HG02642 (cell line): ENCODE measurements at regions not wholly inside any gene's neighbourhood (a gene's known extent, or its start where the extent isn't known, plus 50 kb on each side); places are given as distances from the start of the nearest gene placed in this dataset.

Experiments used
- ATAC-seq: cut with Tn5 transposase; IDR thresholded peaks from one replicate; pipeline ENCODE4 v1.9.1; 2021; ENCODE audit warnings: mild to moderate bottlenecking; ENCODE audit not compliant: unreplicated experiment, poor library complexity

GRCh38 chr3:161555320-161555719, 58.7 kb downstream of the OTOL1 start:
- no peak for ATAC-seq

GRCh38 chr3:161556533-161556932, 59.9 kb downstream of the OTOL1 start:
- no peak for ATAC-seq

DNA sequence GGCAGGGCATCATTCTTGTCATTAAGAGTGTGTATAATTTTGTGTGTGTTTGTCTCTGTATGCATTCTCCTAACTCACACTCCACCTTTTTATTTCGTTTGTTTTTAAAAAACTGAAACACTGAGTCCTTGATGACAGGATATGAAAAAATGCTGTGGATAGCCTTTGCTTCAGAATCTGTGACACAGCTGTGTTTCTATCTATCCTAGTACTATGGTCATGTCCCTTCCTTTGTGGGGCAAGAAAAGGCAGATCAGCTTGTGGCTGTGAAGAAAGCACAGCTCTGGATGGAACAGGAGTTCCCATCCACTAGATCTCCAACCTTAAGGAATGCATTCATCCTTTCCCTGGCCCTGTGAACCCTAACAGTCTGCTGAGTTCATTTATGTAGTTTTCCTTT, 60.3 kb downstream of the OTOL1 start:
- no peak for ATAC-seq

GRCh38 chr3:161557445-161558150, 61.0 kb downstream of the OTOL1 start:
- ATAC-seq, result no peak

- no peak for ATAC-seq
These were observed 61.6 kb downstream of the OTOL1 start for GRCh38 chr3:161558236-161558635.

GRCh38 chr3:161559177-161559998, 62.8 kb downstream of the OTOL1 start:
- peak; percentile 56 for ATAC-seq

DNA sequence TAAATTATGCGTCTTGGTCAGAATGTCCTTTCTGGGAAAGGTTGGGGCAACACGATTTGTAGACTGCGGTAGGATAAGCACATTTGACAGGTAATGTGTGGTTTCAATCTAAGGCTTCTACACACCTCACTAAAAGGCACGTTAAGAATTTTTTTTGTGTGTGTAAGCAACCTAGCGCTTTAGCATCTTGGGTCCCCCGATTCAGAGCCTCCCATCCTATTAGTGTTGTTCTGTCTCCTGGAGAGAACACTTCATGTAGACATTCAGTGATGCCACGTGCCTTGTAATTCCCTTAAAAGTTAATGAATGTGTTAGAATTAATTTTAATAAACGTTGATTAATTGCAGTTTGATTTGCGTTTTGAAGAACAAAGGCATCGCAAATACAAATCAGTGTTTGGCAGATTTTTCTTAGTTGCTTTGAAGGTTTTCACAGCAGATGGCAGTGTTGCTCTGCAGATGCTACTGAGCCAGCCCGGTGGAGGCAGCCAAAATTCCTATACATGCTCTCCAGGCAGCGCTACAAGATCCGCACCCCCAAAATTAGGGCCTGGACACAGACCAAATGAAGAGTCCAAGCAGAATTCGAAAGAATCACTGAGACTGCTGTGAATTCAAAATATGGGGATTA, 63.5 kb downstream of the OTOL1 start:
- no peak for ATAC-seq

GRCh38 chr3:161567577-161568361, 71.2 kb downstream of the OTOL1 start:
- ATAC-seq, result no peak

- no peak for ATAC-seq
These were observed 72.1 kb downstream of the OTOL1 start for GRCh38 chr3:161568671-161569070.

GRCh38 chr3:161571951-161572350, 75.3 kb downstream of the OTOL1 start:
- no peak for ATAC-seq

DNA sequence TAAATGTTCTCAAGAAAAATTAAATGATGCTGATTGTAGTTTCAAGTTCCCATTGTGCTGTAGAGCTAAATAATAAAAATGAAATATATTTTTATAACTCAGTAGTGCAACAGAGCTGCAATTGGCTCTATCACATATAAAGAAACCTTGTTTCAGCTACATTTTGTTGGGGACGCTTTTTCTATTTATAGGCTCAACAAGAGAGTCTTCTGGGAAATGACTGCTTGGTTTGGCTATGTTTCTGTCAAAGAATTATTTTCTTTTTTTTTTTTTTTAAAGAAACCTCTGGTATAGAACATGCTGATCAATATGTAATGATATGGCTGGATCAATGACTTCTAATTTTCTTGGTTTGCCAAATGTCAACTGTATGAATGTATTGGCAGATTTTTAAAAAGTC, 76.5 kb downstream of the OTOL1 start:
- ATAC-seq, result no peak

DNA sequence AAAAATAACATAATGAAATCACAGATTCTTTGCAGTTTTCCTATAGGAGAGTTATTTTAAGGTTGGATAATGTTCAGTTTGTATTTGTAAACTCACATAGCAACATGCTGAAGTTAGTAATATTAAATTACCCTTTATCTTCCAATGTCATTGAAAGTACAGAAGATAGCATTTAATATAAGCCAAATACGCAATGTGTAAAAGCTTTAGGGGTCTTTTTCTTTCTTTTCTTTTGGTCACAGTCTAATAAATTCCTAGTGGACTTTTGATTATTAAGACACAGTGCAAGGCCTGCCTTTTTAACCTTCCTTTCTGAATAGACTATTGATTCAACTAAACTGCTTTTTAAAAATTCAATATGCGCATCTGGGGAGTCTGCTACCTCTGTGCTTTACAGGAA, 79.3 kb downstream of the OTOL1 start:
- ATAC-seq, result no peak

DNA sequence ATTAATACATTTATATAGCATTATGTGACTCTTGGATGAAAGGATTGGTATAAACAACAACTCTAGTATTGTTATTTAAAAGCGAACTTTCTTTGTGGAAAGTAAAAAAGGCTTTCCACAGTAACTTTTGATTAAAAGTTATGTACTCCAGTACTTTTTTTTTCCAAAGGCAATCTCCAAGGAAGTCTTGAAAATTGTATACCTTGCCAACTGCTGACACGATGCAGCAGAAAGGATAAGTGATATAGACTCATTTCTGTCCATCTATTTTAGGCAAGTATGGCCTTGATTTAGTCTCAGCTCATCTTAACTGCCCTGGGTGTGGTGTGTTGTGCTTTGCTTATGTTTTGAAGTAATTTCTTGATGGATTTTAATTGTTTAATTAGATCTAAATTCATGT, 79.7 kb downstream of the OTOL1 start:
- no peak for ATAC-seq

- no peak for ATAC-seq
These were observed 80.3 kb downstream of the OTOL1 start for GRCh38 chr3:161576714-161577510.

DNA sequence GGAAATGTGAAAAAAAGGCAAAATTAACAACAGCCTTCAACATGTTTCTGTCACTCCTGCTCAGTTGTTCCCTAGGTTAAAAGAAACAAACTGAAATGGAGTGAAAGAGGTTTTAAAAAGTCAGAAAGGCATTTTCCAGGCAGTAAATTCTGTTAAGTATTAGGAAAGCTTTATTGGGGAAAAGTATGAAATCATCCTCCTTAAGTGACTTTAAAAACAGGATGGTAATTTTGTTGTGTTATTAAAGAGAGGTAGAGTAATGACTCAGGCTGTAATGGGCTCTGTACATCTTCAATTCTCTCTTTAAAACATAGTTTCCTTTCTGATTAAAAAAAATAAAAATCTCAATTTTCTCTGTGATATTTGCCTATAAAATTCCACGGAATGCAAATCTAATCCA, 81.1 kb downstream of the OTOL1 start:
- no peak for ATAC-seq

DNA sequence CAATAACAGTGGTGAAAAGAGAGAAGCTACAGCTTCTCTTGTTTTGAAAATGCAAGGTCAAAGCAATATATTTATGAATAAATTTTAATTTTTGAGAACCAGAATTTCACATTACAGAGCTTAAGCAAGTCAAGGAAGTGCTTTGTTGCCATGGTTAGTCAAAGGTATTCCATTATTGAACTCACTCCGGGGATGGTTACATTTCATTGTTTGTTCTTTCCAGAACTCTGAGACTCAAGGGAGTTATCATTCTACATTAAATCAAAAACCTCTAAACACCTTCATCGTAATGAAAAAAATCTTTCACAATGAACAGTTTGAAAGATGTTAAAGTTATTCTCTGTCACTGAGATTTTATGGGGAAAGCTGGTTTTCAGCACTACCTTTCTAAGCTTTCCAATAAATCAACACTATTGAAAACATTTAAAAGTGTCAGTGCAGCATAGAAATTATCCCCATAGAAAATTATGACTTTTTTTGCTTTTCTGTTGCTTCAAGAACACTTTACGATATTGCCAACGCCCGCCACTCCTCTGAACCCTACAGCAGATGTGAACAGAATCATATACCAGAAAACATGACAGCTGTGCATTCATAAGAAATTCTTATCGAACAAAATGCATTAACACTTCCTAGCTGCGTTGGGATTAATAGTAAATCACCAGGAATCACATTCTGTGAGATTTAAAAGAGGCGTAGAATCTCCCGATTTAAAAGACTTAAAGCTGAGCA, 83.0 kb downstream of the OTOL1 start:
- ATAC-seq, result no peak

- ATAC-seq, result no peak
These were observed 89.3 kb downstream of the OTOL1 start for GRCh38 chr3:161585922-161586321.

DNA sequence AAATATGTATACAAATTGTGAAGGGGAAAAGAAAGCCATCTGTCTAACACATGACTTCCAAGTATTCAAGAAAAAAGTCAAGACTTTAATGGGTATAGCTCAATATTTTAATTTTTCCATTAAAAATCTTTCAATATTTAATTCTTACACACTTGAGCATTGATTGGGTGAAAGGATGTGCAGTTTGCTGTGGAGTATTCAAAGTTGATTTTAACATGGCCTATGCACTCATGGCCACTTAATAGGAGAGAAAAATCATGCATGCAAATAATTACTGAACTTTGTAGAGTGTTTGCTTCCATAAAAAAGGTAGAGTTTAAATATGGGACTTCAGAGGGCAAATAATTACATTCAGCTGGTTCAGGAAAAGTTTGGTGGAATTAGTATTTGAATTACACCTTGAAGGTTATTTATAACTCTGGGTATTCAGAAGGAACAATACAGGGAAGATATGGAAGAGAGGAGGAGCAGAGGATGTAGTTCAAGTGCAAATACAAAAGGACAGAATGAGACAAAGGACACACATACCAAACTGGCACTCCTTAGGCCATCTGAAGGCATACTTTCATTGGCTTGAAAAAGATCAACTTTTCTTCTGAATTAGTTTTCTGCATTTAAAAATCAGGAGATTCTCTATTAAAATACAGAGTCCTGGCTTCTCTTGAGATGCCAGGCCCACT, 90.1 kb downstream of the OTOL1 start:
- ATAC-seq, result no peak

- ATAC-seq, result no peak
These were observed 102.0 kb downstream of the OTOL1 start for GRCh38 chr3:161598639-161599038.
